GM04504 (cell line): ENCODE measurements at regions not wholly inside any gene's neighbourhood (a gene's known extent, or its start where the extent isn't known, plus 50 kb on each side); places are given as distances from the start of the nearest gene placed in this dataset.

Experiments used
- DNase-seq: peaks from one replicate; pipeline ENCODE4 v3.0.0-alpha.2; 2012; ENCODE audit warnings: low read depth

GRCh38 chr6:154885214-154885613 lies 109.9 kb upstream of the TIAM2 start:
- DNase-seq, result no peak

GRCh38 chr6:154886016-154886415 lies 109.1 kb upstream of the TIAM2 start:
- DNase-seq, result no peak

- DNase-seq, result no peak
These were observed 108.6 kb upstream of the TIAM2 start for GRCh38 chr6:154886471-154886870.

GRCh38 chr6:154887051-154887450 lies 108.1 kb upstream of the TIAM2 start:
- DNase-seq, result no peak

GRCh38 chr6:154888421-154889295 lies 106.5 kb upstream of the TIAM2 start:
- no peak for DNase-seq

GRCh38 chr6:154890874-154891273 lies 104.2 kb upstream of the TIAM2 start:
- no peak for DNase-seq

GRCh38 chr6:154891901-154892300 lies 103.2 kb upstream of the TIAM2 start:
- no peak for DNase-seq

- DNase-seq, result no peak
These were observed 101.2 kb upstream of the TIAM2 start for GRCh38 chr6:154893917-154894316.

GRCh38 chr6:154894902-154895301 lies 100.2 kb upstream of the TIAM2 start:
- DNase-seq, result no peak

- no peak for DNase-seq
These were observed 99.3 kb upstream of the TIAM2 start for GRCh38 chr6:154895841-154896240.

GRCh38 chr6:154898821-154899220 lies 96.3 kb upstream of the TIAM2 start:
- DNase-seq, result no peak

GRCh38 chr6:154899824-154900463 lies 95.2 kb upstream of the TIAM2 start:
- no peak for DNase-seq

- no peak for DNase-seq
These were observed 93.1 kb upstream of the TIAM2 start for GRCh38 chr6:154901876-154902552.

GRCh38 chr6:154907291-154907690 lies 87.8 kb upstream of the TIAM2 start:
- no peak for DNase-seq

- DNase-seq, result no peak
These were observed 86.4 kb upstream of the TIAM2 start for GRCh38 chr6:154908723-154909122.

- no peak for DNase-seq
These were observed 85.8 kb upstream of the TIAM2 start for GRCh38 chr6:154909311-154909710.

GRCh38 chr6:154909821-154910220 lies 85.3 kb upstream of the TIAM2 start:
- DNase-seq, result no peak

- DNase-seq, result no peak
These were observed 80.8 kb upstream of the TIAM2 start for GRCh38 chr6:154914288-154914687.

- DNase-seq, result no peak
These were observed 78.3 kb upstream of the TIAM2 start for GRCh38 chr6:154916857-154917256.

- DNase-seq, result no peak
These were observed 77.2 kb upstream of the TIAM2 start for GRCh38 chr6:154917941-154918340.

GRCh38 chr6:154919806-154920205 lies 75.3 kb upstream of the TIAM2 start:
- DNase-seq, result no peak

- peak; percentile 51 for DNase-seq
These were observed 74.5 kb upstream of the TIAM2 start for GRCh38 chr6:154920495-154921200.
